IPS DF 19.7 (cell line): ENCODE measurements at regions not wholly inside any gene's neighbourhood (a gene's known extent, or its start where the extent isn't known, plus 50 kb on each side); places are given as distances from the start of the nearest gene placed in this dataset.

Experiments used
- DNase-seq: peaks from one replicate; pipeline ENCODE4 v3.0.0-alpha.2; 2013; ENCODE audit warnings: low read depth, low spot score

DNA sequence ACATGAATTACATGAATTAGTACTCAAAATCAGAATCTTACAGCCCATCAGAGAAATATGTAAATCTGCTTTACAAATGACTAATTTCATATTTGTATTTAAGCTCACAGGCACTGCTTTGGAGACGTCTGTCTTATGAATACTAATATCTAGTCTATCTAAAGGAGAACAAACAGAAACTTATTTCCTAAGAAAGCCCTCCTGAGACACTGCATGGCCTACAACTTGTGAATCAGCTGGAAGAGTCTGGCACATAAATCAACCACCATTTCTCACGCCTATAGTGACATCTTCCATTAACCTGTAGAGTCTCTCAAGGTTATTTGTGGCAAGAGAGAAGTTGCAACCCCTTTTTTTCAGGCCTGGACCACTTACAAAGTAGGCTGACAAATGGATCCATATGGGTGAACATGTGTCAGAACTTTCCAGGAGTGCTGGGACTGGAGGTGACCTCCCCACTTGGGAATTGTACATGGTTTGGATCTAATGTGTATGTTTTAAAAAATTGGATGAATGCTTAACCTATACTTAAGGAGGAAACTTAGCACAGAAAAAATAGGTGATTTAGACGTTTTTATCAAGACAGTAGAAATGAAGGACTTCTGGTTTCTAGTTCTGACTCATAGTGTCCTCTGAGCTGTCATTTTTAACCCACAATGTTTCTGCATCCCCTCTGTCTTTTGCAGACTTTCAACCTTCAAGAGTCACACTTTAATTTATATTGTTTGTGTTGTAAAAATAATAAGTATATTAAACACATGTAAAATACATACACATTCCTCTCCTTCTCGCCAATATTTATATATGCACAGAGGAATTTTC lies 83.2 kb upstream of the ARHGAP24 start:
- DNase-seq: no peak

DNA sequence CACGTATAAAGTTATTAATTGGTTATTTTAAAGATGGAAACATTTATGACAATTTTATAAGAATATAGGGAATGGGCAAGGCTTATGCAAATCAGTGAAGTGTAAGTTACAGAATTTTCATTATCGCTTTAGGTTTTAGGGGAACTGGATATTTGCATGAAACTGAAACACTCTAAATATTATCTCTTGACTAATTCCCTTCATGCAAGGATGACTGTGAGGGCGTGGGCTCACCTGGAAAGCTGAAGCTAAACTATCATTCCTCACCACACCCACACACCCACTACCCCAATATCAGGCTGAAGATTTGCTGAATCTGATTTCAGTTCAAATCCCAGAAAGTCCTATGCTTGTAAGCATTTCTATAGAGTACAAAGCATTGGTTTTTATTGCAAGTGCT lies 81.7 kb upstream of the ARHGAP24 start:
- no peak for DNase-seq

DNA sequence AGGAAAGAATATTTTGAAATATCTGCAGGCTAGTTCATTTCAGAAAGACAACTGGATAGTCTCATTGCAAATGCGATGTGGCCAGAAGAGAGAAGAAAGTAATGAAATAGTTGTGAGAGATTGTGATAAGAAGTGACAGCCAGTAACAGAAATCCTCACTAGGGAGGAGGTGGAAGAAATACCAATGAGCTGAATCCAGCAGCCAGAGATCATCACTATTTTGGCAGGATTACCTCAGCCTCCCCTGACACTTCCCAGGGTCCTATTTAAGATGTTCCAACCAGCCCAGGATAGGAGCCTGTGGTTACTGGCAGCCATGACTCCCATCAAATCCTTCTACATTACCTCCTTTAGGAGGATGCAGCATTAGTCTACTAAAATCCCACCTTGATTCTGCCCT lies 76.7 kb upstream of the ARHGAP24 start:
- no peak for DNase-seq

DNA sequence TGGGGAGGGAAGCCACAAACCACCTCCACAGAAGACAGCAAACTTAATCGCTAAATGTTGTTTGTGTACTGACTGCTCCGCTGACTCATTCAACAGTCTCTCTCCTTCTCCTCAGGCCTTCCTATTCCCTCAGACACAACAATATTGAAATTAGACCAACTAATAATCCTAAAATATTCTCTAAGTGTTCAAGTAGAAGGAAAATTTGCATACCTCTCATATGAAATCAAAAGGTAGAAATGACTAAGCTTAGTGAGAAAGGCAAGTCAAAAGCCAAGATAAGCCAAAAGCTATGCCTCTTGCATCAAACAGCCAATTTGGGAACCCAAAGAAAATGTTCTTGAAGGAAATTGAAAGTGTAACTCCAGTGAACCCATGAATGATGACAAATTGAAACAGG lies 75.7 kb upstream of the ARHGAP24 start:
- no peak for DNase-seq

DNA sequence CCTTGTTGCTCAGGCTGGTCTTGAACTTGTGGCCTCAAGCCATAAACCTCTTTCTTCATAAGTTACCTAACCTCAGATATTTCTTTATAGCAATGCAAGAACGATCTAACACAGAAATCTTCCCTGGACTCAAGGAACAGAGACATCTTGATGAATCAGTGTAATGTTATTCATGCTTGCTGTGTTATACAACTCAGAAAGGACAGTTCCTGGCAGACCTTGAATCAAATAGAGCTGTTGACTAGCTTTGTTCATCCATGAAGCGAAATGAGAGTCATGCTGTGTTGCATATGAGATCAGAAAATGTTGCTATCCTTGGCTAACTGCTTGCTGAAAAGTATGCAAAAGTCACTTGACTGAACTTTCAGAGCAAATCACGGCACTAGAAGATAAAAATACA lies 72.6 kb upstream of the ARHGAP24 start:
- DNase-seq: no peak

DNA sequence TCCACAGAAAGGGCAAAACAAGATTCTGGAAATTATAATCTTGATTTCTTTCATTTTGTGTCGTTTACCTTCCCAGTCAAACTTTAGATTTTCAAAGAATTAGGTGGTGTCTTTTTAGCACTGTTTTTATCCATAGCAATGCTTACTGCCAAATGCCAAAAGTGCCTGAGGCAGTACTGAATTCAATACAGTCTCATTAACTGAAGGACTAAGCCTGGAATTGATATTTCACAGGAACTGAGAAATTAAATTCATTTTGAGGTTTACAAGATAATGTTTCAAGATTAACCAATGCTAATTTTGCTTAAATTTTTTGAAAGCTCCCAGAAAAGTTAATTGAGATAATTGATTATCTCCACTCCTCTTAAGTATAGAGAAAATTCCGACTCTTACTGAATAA lies 68.8 kb upstream of the ARHGAP24 start:
- DNase-seq: no peak

DNA sequence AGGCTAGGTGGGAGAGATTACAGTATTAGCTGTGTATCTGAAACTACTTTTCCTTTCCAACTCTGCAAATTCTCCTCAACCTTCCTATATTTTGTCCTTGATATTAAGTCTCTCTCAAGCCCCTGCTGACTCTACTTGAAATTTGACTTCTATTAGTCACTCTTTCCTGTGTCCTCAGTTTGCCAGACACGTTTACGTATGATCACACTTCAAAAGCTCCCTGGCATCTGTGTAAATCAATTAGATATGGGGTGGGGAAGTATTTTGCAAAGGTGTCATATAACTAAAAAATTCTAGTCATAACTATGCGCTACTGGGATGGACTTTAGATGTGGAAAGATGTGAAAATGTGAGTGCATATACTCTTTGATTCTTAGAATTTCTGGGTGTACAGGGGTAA lies 67.4 kb upstream of the ARHGAP24 start:
- no peak for DNase-seq

DNA sequence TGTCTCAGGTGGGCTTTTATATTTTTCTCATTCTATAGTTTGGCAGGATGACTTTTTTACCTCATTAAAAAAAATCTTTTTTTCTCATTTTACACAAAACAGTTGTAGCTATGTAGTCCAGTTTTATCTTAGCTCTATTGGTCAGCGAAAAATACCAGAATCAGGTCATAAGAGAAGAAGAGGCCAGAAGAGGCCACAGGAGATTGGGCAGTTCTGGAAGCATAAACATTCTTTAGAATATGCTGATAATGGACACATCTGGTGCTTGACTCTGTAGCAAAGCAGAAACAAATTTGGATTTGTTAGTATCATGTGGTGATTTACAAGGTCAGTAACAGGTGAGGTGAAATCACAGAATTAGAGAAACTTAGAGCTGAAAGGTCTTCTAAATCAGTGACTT lies 66.6 kb upstream of the ARHGAP24 start:
- no peak for DNase-seq

DNA sequence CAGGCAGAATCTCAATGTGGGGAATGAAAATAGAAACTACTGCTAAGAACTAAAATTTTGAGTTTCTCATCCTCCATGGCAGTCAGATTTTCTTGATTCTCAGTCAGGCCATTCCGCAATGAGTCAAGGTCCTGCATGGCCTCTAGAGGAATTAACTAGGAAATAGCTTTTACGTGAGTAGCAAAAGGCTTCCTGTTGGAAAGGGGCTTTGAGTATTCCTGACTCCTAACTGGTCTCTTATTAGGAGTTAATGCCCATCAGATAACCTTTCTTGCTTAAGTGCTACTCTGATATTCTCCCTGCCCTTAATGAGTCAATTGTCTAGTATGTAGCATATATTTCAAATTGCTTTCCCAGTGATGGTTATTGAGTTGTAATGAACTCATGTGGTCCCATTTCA lies 65.7 kb upstream of the ARHGAP24 start:
- no peak for DNase-seq

DNA sequence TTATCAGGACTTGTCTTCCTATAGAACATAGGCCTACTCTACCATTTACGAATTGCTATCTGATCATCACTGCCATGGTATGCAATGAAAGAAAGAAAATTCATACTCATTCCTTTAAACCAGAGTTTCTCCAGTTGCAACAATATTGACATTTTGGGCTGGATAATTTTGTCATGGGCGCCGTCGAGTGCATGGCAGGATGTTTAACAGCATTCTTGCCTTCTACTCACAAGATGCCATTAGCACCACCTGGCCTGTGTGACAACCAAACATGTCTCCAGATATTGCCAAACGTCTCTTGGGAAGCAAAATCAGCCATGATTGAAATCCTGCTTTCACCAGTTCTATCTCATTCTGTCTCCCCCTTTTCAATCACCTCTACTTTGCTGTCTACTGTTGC lies 63.6 kb upstream of the ARHGAP24 start:
- DNase-seq: no peak

DNA sequence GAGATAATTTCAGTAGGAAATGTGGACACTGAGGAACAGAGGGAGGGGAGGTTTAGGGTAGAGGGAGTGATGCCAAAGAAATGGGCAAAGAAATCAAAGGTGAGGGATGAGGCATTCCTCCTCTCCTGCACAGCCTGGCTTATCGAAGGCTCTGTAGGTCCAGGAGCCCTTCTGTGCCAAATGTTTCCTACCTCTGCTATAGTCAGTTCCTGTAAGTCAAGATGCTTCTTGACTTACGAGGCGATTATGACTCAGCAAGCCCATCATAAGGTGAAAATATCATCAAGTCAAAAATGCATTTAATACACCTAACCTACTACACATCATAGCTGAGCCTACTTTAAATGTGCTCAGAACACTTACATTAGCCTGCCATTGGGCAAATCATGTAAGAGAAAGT lies 60.0 kb upstream of the ARHGAP24 start:
- no peak for DNase-seq

DNA sequence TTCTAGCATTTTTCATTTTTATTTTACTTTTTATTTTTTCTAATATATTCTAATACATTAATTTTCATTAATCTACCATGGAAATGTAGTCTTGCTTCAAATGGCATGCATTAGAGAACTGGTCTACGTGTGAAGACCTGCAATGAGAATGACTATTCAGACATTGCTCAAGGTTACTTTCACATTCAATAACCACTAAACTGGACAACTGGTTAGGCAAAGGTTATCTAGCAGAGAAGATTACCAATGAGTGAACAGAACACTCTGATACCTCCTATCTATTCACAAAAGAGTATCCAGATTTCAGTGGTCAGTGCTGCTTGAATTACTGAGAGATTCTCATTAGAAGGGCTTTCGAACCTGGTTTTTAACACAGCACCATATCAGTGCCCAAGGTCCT lies 58.9 kb upstream of the ARHGAP24 start:
- DNase-seq: no peak

DNA sequence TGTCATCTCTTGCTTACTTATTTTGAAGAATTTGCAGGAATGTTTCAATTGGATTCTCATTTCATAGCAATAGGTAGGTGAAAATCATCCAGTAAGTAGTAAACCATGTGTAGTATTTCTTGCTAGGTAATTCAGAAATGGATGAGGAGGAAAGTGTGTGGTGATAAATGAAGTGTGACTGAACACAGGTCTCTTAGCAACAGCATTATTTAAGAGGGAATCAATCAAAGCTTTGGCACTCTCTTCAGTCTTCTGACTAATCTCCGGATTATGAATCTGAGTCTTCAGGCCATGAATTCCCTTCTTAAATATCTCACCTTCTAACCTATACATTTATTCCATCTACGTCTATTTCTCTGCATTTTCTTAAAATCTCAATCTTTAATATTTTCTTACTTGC lies 55.8 kb upstream of the ARHGAP24 start:
- no peak for DNase-seq

DNA sequence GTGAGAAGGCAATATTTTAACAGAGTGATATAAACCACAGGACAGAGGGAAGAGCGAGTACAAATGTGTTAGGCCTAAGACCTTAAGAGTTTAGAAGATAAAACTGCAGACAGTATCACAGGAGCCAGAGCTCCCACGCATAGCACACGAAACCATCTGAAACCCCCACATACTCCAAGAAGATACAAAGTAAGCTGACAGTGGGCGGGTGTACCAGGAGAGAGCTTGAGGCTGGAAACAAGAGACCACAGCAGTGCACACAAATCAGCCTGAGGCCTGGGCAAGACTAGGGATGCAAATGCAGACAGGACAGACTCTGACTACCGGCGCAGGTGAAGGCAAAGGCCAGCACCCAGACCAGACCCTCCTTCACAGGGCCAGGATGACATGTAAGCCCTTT lies 54.1 kb upstream of the ARHGAP24 start:
- DNase-seq: no peak

DNA sequence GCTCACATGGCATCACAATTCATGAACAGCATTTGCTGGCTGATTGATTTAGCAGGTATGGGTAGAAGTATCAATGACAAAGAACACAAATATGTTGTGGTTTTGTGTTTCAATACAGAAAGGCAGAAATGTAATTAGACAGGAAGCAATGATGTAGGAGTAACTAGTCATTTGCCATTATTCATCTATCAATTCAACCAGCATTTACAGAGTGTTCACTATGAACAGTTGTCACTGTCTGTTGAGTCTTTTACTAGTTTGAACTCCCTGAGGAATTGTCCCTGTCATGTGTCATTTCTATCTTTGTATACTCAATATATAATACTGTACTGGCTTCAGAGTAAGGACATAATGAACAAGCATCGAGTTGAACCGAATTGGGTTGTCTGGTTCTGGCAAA lies 51.5 kb upstream of the ARHGAP24 start:
- DNase-seq: no peak
